ENCODE measurements at regions not wholly inside any gene's neighbourhood (a gene's known extent, or its start where the extent isn't known, plus 50 kb on each side); places are given as distances from the start of the nearest gene placed in this dataset.
A peak's percentile ranks its signal among the peaks of the same experiment; 100 is the strongest.
"Not testable (repeated sequence)": the region's sequence is repeated elsewhere in the genome, so short reads cannot be mapped to it uniquely, and the experiment has no call there.

DNA sequence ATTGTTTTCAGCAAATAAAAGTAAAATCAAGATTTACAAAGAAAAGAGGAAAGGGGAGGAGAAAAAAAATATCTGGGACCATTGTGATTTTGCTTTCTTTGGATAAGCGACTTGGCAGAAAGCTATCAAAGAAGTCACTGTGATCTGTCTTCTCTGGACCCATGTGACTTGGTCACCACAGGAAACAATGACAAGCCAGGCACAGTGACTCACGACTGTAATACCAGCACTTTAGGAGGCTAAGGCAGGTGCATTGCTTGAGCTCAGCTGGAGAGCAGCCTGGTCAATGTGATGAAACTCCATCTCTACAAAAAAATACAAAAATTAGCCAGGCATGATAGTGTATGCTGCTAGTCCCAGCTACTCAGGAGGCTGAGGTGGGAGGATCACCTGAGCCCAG is 255.4 kb upstream of the NOTCH2NLA start:
- H3K4me3 ChIP-seq (ENCODE audit: low read length); CTCF ChIA-PET: not testable (repeated sequence)
- peak; percentile 84 for ATAC-seq

DNA sequence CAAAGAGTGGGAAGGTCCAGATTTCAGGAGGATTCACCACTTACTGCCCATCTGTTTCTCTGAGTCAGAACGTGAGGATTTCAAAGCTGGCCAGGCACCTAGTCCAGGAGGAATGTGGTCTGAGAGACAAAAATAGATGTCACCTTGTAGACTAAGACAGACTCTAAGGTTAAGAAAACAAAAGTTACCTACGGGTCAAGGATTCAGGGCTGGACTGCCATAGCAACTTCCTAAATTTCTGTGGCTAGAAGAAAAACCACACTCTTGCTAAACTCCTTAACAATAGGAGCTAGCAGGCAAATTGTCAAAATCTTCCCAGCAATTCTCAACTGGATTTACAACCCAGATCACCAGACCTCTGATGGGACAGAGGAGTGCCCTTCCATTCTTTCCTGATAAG is 250.4 kb upstream of the NOTCH2NLA start:
- DNase-seq; H3K9me3 Mint-ChIP-seq; H3K27ac Mint-ChIP-seq; intact Hi-C loops (cut with micrococcal nuclease); H3K4me3 ChIP-seq (ENCODE audit: low read length); ATAC-seq; H3K4me3 Mint-ChIP-seq; CTCF ChIA-PET; H3K27me3 ChIP-seq (ENCODE audit: control insufficient read depth in 2 of 2, insufficient read depth in 2 of 2, low read length in 2 of 2); H3K9me3 ChIP-seq (ENCODE audit: control insufficient read depth in 2 of 3, low read length in 3 of 3); H3K4me1 Mint-ChIP-seq; H3K36me3 Mint-ChIP-seq; H3K36me3 ChIP-seq (ENCODE audit: control insufficient read depth in 2 of 3, insufficient read depth in 3 of 3, low read length in 3 of 3); POLR2A ChIA-PET; H3K27ac ChIP-seq (ENCODE audit: low read depth, low read length); H3K4me1 ChIP-seq (ENCODE audit: control insufficient read depth in 2 of 2, insufficient read depth in 2 of 2, low read length in 2 of 2); H3K27me3 Mint-ChIP-seq: not testable (repeated sequence)

More for the DNA sequence above, 255.4 kb upstream of the NOTCH2NLA start:
- H3K4me1 Mint-ChIP-seq; H3K27ac Mint-ChIP-seq; H3K4me1 ChIP-seq (ENCODE audit: control insufficient read depth in 2 of 2, insufficient read depth in 2 of 2, low read length in 2 of 2); POLR2A ChIA-PET; H3K27me3 Mint-ChIP-seq; H3K36me3 Mint-ChIP-seq; DNase-seq; H3K27me3 ChIP-seq (ENCODE audit: control insufficient read depth in 2 of 2, insufficient read depth in 2 of 2, low read length in 2 of 2); intact Hi-C loops (cut with micrococcal nuclease); H3K27ac ChIP-seq (ENCODE audit: low read depth, low read length); H3K9me3 ChIP-seq (ENCODE audit: control insufficient read depth in 2 of 3, low read length in 3 of 3); H3K4me3 Mint-ChIP-seq; H3K9me3 Mint-ChIP-seq; H3K36me3 ChIP-seq (ENCODE audit: control insufficient read depth in 2 of 3, insufficient read depth in 3 of 3, low read length in 3 of 3): not testable (repeated sequence)

DNA sequence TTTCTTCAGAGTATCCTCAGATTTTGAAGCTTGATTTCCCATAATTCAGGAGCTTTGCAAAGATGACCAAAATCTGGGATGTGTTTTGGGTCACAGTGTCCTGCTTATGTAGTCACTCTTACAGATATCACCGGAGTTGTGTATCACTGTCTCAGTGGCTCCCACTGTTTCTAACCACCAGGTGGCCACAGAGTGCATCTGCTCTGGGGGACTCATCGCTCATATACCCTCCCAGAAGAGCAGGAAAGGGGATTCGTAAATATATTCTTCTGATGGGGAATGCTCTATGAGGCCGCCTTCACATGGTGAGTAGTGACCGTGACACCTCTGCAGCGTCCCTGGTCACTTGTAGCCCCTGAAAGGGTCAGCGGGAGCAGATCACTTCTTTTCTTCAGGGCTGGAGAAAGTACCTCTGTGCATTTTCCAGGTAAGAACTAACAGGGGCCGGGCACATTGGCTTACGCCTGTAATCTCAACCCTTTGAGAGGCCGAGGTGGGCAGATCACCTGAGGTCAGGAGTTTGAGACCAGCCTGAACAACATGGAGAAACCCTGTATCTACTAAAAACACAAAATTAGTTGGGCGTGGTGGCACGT is 249.4 kb upstream of the NOTCH2NLA start:
- H3K36me3 ChIP-seq (ENCODE audit: control insufficient read depth in 2 of 3, insufficient read depth in 3 of 3, low read length in 3 of 3); CTCF ChIA-PET; H3K9me3 ChIP-seq (ENCODE audit: control insufficient read depth in 2 of 3, low read length in 3 of 3); H3K27me3 ChIP-seq (ENCODE audit: control insufficient read depth in 2 of 2, insufficient read depth in 2 of 2, low read length in 2 of 2); intact Hi-C loops (cut with micrococcal nuclease); H3K4me3 Mint-ChIP-seq; H3K9me3 Mint-ChIP-seq; H3K27ac ChIP-seq (ENCODE audit: low read depth, low read length); H3K4me3 ChIP-seq (ENCODE audit: low read length); H3K36me3 Mint-ChIP-seq; H3K27me3 Mint-ChIP-seq; POLR2A ChIA-PET; H3K4me1 ChIP-seq (ENCODE audit: control insufficient read depth in 2 of 2, insufficient read depth in 2 of 2, low read length in 2 of 2); H3K4me1 Mint-ChIP-seq: not testable (repeated sequence)
- H3K27ac Mint-ChIP-seq: peak overlapping the region in 2 of 9 donors; percentile 9 to 15
- ATAC-seq (peak; percentile 67), DNase-seq (peak in 7 of 9 donors; percentile 2 to 39 (median 19))

DNA sequence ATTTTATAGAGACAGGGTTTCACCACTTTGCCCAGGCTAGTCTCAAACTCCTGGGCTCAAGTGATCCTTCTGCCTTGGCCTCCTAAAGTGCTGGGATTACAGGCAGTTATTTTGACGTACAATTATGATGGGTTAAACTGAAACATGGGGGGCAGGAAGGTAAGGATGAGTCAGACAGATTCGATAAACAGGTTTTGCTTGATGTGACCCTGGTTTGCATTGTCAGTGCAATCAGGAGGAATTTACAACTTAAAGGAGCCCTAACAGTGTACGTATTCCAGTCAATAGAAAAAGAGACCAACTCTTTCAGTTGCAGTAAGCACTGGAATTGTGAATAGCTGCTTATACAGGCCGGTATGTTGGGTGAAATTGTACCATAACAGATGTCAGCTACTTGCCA is 246.3 kb upstream of the NOTCH2NLA start:
- H3K27ac ChIP-seq (ENCODE audit: low read depth, low read length); H3K36me3 ChIP-seq (ENCODE audit: control insufficient read depth in 2 of 3, insufficient read depth in 3 of 3, low read length in 3 of 3); intact Hi-C loops (cut with micrococcal nuclease); H3K9me3 Mint-ChIP-seq; CTCF ChIA-PET; DNase-seq; POLR2A ChIA-PET; H3K4me3 ChIP-seq (ENCODE audit: low read length); H3K4me1 ChIP-seq (ENCODE audit: control insufficient read depth in 2 of 2, insufficient read depth in 2 of 2, low read length in 2 of 2); ATAC-seq; H3K4me3 Mint-ChIP-seq; H3K9me3 ChIP-seq (ENCODE audit: control insufficient read depth in 2 of 3, low read length in 3 of 3); H3K27me3 ChIP-seq (ENCODE audit: control insufficient read depth in 2 of 2, insufficient read depth in 2 of 2, low read length in 2 of 2); H3K36me3 Mint-ChIP-seq; H3K27me3 Mint-ChIP-seq: not testable (repeated sequence)
- Mint-ChIP-seq H3K27ac (peak overlapping the region in 1 of 9 donors; percentile 57), H3K4me1 (peaks cover 0 to 15% (median 9%) of the 10 kb centered on the region in 7 donors)

DNA sequence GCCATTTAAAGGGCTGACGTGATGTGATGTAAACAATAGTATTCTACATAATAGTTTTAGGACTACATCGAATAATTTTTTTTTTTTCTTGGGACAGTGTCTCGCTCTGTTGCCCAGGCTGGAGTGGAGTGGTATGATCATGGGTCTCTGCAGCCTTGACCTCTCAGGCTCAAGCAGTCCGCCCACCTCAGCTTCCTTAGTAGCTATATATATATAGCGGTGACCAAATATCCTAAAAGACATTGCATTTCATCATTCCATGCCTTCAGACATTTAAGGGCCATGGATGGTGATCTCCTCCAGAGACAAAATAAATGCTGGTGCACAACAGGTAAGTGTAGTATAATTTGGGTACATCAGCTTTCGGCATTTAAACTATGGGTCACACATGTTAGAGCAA is 245.4 kb upstream of the NOTCH2NLA start:
- H3K9me3 Mint-ChIP-seq; H3K36me3 Mint-ChIP-seq; DNase-seq; POLR2A ChIA-PET; H3K27me3 Mint-ChIP-seq; H3K4me3 ChIP-seq (ENCODE audit: low read length); H3K27ac ChIP-seq (ENCODE audit: low read depth, low read length); ATAC-seq; H3K4me1 ChIP-seq (ENCODE audit: control insufficient read depth in 2 of 2, insufficient read depth in 2 of 2, low read length in 2 of 2); H3K36me3 ChIP-seq (ENCODE audit: control insufficient read depth in 2 of 3, insufficient read depth in 3 of 3, low read length in 3 of 3); H3K27me3 ChIP-seq (ENCODE audit: control insufficient read depth in 2 of 2, insufficient read depth in 2 of 2, low read length in 2 of 2); CTCF ChIA-PET; H3K4me3 Mint-ChIP-seq; H3K27ac Mint-ChIP-seq; intact Hi-C loops (cut with micrococcal nuclease); H3K9me3 ChIP-seq (ENCODE audit: control insufficient read depth in 2 of 3, low read length in 3 of 3): not testable (repeated sequence)
- H3K4me1 Mint-ChIP-seq: peaks cover 0 to 15% (median 9%) of the 10 kb centered on the region in 7 donors

DNA sequence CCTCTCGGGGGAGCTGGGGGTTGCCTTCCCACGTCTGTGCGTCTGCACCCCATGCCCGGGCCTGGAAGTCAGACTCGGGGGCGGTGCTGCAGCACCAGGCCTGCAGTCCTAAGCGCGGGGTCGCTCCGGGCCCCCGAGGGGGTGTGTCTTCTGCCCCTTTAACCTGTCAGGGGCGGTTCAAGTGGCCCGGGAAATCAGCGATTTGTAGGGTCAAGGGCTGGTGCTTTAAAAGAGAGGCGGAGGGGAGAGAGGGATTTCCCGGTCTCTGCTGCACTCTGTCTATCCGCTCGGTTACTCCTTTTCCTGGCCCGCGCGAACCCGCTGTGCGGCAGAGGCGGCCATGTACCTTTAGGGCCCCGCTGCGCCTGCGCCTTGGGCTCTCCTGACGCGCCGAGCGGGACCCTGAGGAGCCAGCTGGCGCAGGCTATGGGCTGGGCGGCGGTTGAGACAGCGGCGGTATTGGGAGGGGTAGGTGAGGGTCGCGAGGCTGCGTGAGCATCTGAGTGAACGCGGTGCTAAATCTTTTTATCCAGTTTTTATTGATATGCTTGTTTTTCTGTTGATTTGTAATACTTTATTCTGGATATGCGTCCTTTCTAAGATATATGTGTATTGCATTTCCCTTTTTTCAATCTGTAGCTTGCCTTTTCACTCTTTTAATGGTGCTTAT is 243.5 kb upstream of the NOTCH2NLA start:
- H3K4me1 Mint-ChIP-seq: peaks cover 0 to 11% (median 6%) of the 10 kb centered on the region in 7 donors
- H3K4me3 Mint-ChIP-seq: peak overlapping the region; percentile 82 to 94 (median 89)
- DNase-seq (peak; percentile 63 to 84 (median 79)), ATAC-seq (peak; percentile 99)
- CTCF ChIA-PET; H3K27me3 ChIP-seq (ENCODE audit: control insufficient read depth in 2 of 2, insufficient read depth in 2 of 2, low read length in 2 of 2); H3K4me1 ChIP-seq (ENCODE audit: control insufficient read depth in 2 of 2, insufficient read depth in 2 of 2, low read length in 2 of 2); POLR2A ChIA-PET; H3K36me3 ChIP-seq (ENCODE audit: control insufficient read depth in 2 of 3, insufficient read depth in 3 of 3, low read length in 3 of 3); H3K36me3 Mint-ChIP-seq; intact Hi-C loops (cut with micrococcal nuclease); H3K9me3 ChIP-seq (ENCODE audit: control insufficient read depth in 2 of 3, low read length in 3 of 3); H3K27me3 Mint-ChIP-seq; H3K9me3 Mint-ChIP-seq: not testable (repeated sequence)
- Histone ChIP-seq H3K4me3 (ENCODE audit: low read length) (peak overlapping the region; percentile 41), H3K27ac (ENCODE audit: low read depth, low read length) (peak overlapping the region; percentile 54)
- peak overlapping the region; percentile 75 to 93 (median 88) for H3K27ac Mint-ChIP-seq

DNA sequence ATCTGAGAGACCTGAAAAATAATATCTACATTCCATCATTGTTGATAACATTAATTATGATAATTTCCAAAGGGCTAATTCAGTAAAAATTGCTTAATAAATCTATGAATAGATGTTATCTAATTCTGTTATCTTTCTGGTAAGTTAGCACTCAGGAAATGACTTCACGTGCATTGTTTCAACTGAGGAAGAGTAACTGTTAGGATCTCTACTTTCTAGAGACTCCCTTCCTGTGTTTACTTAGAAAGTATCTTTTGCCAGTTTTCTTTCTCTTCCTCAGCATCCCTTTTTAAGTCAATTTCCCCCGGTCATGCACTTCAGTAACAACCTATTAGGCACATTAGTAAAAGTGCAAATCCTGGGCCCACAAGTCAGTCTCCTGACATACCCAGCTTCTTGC is 231.1 kb upstream of the NOTCH2NLA start:
- ATAC-seq: peak; percentile 42
- CTCF ChIA-PET: not testable (repeated sequence)

More for the DNA sequence above, 231.1 kb upstream of the NOTCH2NLA start:
- H3K27me3 ChIP-seq (ENCODE audit: control insufficient read depth in 2 of 2, insufficient read depth in 2 of 2, low read length in 2 of 2); H3K27ac ChIP-seq (ENCODE audit: low read depth, low read length); H3K9me3 ChIP-seq (ENCODE audit: control insufficient read depth in 2 of 3, low read length in 3 of 3); H3K9me3 Mint-ChIP-seq; H3K4me3 ChIP-seq (ENCODE audit: low read length); H3K4me3 Mint-ChIP-seq; H3K27ac Mint-ChIP-seq; H3K36me3 Mint-ChIP-seq; H3K4me1 ChIP-seq (ENCODE audit: control insufficient read depth in 2 of 2, insufficient read depth in 2 of 2, low read length in 2 of 2); POLR2A ChIA-PET; H3K27me3 Mint-ChIP-seq; intact Hi-C loops (cut with micrococcal nuclease); H3K36me3 ChIP-seq (ENCODE audit: control insufficient read depth in 2 of 3, insufficient read depth in 3 of 3, low read length in 3 of 3); DNase-seq: not testable (repeated sequence)
- H3K4me1 Mint-ChIP-seq: peaks cover 3 to 13% (median 10%) of the 10 kb centered on the region in 7 donors
